SJSA1 (cell line): ENCODE measurements at regions not wholly inside any gene's neighbourhood (a gene's known extent, or its start where the extent isn't known, plus 50 kb on each side); places are given as distances from the start of the nearest gene placed in this dataset.
A peak's percentile ranks its signal among the peaks of the same experiment; 100 is the strongest.

Experiments used
- DNase-seq, 2 experiments: peaks; one replicate each; pipeline ENCODE4 v3.0.0-alpha.2; 2015 to 2020; ENCODE audit warnings: low spot score in 2 of 2, low read depth in 1 of 2
- H3K27ac ChIP-seq: fragments of 250-450 bp; sonication (Bioruptor Pico); 2 replicates; pipeline ENCODE4 v1.5.1; 2020; ENCODE audit warnings: mild to moderate bottlenecking, moderate library complexity
- H3K27me3 ChIP-seq: fragments of 250-450 bp; sonication (Bioruptor Pico); replicated peaks from 2 replicates; pipeline ENCODE4 v1.5.1; 2020; ENCODE audit warnings: mild to moderate bottlenecking, moderate library complexity
- H3K36me3 ChIP-seq: fragments of 250-450 bp; sonication (Bioruptor Pico); 2 replicates; pipeline ENCODE4 v1.5.1; 2020; ENCODE audit warnings: mild to moderate bottlenecking
- H3K4me1 ChIP-seq: fragments of 250-450 bp; sonication (Bioruptor Pico); replicated peaks from 2 replicates; pipeline ENCODE4 v1.6.1; 2021; ENCODE audit warnings: mild to moderate bottlenecking
- H3K4me3 ChIP-seq: fragments of 250-450 bp; sonication (Bioruptor Pico); 2 replicates; pipeline ENCODE4 v1.5.1; 2020; ENCODE audit warnings: mild to moderate bottlenecking
- H3K9me3 ChIP-seq: fragments of 250-450 bp; sonication (Bioruptor Pico); replicated peaks from 2 replicates; pipeline ENCODE4 v1.5.1; 2020; ENCODE audit warnings: mild to moderate bottlenecking

DNA sequence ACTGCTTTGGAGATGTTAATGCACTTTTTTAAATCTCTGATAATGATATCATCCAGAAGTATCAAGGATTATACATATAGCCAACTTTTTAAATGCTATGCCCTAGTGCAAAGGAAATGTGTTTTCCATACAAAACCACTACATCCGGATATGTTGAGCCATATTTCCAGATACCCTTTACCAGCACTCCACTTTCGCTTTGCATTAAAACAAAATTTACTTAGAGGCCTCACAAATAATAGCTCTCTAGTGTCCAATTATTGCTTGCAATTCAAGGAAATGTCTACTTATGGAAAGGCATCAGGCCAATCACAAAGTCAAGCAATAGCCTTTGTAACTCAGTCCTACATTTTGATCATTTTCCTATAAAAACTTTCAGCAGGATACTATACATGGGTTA is 1072.8 kb upstream of the INTU start:
- no peaks in the 10 kb centered on the region for H3K4me1 ChIP-seq
- DNase-seq, result no peak
- H3K9me3 ChIP-seq, result no peaks in the 10 kb centered on the region
- H3K27ac ChIP-seq, result no peak overlapping the region
- H3K36me3 ChIP-seq, result no peaks in the 10 kb centered on the region
- no peak overlapping the region for H3K4me3 ChIP-seq
- no peaks in the 10 kb centered on the region for H3K27me3 ChIP-seq

DNA sequence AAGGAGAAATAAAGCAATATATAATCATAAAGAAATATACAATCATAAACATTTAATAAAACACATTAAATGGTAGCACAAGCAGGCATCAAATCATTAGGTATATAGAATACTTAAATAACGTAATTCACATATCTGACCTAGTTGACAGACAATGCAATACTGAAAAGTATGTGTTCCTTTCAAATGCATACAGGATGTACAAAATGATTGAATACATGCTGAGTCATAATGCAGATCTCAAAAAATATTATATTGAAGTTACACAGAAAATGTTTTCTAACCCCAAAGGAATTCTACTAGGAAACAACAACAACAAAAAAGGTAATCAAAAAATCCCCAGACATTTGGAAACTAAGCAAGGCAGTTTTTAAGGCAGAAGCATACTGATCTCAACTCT is 1072.0 kb upstream of the INTU start:
- Histone ChIP-seq H3K27ac (no peak overlapping the region), H3K4me1 (no peaks in the 10 kb centered on the region), H3K36me3 (no peaks in the 10 kb centered on the region), H3K9me3 (no peaks in the 10 kb centered on the region), H3K27me3 (no peaks in the 10 kb centered on the region), H3K4me3 (no peak overlapping the region)
- DNase-seq, result no peak

DNA sequence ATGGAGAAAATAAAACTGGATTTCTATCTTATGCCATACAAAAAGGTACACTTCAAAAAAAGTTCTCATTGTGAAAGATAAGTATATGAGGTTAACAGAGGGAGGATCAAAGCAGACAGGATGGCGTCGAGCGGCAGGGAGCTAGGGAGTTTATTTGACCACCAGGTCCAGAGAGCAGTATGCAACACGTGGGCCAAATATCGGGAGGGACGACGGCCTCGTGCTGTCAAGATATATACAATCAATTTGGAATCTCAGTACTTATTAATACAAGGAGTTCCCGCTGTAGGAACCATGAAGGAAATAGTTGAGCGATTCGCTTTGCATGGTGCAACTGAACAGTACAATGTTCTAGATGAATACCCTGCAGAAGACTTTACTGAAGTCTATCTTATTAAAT is 1069.4 kb upstream of the INTU start:
- Histone ChIP-seq H3K36me3 (no peaks in the 10 kb centered on the region), H3K9me3 (no peaks in the 10 kb centered on the region)

DNA sequence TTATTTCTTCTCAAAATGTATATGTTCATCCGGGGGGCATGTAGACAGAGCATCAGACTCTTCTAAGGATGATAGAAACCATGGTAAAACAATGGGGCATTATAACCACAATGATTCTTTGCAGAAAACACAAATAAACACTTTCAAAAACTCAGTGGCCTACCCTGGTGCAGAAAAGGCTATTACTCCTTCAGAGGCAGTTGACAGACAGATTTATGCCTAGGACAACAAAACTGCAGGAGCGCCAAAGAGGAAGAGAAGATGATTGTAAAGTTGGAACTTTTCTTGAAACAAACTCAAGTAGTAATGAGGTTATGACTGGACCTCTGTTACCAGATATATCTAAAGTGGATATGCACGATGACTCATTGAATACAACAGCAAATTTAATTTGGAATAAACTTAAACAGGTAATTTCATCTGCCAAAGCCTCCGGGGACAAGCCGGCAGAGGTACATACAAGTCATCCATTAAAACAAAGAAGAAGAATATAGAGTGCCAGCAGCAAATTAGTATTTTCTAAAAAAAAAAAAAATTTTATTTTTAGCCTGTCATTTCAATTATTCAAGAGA is 1068.4 kb upstream of the INTU start:
- DNase-seq, result no peak
- Histone ChIP-seq H3K4me1 (no peaks in the 10 kb centered on the region), H3K36me3 (no peaks in the 10 kb centered on the region), H3K27me3 (no peaks in the 10 kb centered on the region), H3K27ac (no peak overlapping the region), H3K9me3 (no peaks in the 10 kb centered on the region), H3K4me3 (no peak overlapping the region)

More for the DNA sequence above, 1069.4 kb upstream of the INTU start:
- H3K4me1 ChIP-seq, result no peaks in the 10 kb centered on the region
- no peak for DNase-seq
- no peak overlapping the region for H3K4me3 ChIP-seq
- H3K27me3 ChIP-seq, result no peaks in the 10 kb centered on the region
- no peak overlapping the region for H3K27ac ChIP-seq

DNA sequence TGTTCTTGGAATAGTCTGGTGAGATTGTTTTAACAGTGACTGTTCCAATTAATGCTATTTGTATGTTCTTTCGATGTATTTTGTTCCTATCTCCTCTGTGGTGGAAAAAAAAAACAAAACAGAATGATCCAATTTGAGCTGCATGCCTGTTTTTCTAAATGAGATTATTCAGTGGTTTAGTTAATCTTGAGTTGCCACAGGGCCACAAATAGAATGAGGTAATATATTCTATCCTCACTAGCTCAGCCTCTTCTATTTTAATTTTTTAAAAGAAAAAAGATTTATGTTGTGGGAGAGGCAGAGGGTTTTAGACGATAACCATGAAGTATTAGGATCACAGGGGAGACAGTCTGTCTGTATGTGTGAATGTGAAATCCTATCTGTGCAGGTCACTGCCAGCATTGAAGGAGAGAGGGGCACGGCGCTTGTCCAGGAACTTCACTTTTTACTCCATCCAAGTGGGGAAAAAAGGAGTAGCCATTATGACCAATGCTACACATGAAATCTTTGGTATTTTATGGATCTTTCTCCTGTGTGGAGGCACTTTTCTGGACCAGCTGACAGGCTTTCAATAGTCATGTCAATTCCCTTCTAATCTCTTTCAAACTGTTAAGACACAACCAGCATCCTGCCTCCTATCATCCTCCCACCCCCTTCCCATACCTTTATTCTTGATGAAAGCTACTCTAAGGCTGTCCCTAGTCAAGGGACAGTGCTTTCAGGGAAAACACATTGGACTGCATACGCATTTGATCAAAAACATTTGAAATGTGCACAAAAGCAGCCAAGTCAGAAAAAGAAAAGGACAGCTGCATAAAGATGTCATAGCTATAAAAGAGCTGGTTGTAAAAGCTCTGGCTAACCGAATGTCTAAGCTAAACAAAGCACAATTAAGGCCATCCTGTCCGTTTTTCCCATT is 1063.8 kb upstream of the INTU start:
- H3K36me3 ChIP-seq, result no peaks in the 10 kb centered on the region
- H3K4me3 ChIP-seq, result no peak overlapping the region
- H3K9me3 ChIP-seq, result no peaks in the 10 kb centered on the region
- no peaks in the 10 kb centered on the region for H3K27me3 ChIP-seq
- DNase-seq, result no peak
- no peak overlapping the region for H3K27ac ChIP-seq
- H3K4me1 ChIP-seq, result no peaks in the 10 kb centered on the region

DNA sequence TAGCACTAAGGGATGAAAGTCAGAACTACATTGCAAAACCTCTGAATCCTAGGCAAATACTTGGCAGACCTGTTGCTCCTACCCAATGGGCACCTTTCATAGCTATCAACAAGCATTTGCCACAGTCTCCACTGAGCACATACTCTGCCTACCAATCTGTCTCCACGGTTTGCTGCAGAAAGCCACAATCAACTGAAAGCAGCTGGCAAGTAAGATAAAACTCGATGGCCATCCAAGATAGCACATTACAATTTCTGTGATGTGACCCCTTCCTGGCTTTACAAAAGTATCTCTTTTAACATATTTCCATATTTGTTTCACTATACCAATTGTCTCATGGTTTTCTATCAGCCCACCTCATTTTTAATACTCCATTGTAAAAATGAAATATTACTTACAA is 1060.5 kb upstream of the INTU start:
- Histone ChIP-seq H3K36me3 (no peaks in the 10 kb centered on the region), H3K27ac (no peak overlapping the region), H3K9me3 (no peaks in the 10 kb centered on the region)

DNA sequence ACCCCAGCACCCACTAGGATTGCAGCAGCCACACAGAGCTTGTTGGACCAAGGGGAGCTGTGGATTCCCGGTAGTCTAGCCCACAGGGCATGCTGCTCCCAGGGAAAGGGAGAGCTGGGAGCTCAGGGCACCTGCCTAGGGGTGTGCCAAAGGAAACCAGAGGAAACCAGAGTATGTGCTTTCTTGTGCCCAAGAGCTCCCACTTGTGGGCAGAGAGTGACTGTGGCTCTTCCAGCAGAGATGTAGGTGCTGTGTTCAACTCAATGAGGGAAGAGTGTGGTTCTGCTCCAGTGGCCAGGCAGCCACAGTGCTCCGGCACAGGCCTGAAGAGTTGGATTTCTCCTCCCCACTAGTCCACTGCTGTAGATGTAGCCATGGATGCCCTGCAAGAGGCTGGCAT is 1050.0 kb upstream of the INTU start:
- Histone ChIP-seq H3K9me3 (no peaks in the 10 kb centered on the region), H3K36me3 (no peaks in the 10 kb centered on the region), H3K27me3 (no peaks in the 10 kb centered on the region), H3K4me3 (no peak overlapping the region), H3K27ac (no peak overlapping the region), H3K4me1 (no peaks in the 10 kb centered on the region)
- DNase-seq, result peak in 1 of 2 experiments; percentile 33

More for the DNA sequence above, 1060.5 kb upstream of the INTU start:
- no peaks in the 10 kb centered on the region for H3K4me1 ChIP-seq
- H3K4me3 ChIP-seq, result no peak overlapping the region
- no peak for DNase-seq
- no peaks in the 10 kb centered on the region for H3K27me3 ChIP-seq

DNA sequence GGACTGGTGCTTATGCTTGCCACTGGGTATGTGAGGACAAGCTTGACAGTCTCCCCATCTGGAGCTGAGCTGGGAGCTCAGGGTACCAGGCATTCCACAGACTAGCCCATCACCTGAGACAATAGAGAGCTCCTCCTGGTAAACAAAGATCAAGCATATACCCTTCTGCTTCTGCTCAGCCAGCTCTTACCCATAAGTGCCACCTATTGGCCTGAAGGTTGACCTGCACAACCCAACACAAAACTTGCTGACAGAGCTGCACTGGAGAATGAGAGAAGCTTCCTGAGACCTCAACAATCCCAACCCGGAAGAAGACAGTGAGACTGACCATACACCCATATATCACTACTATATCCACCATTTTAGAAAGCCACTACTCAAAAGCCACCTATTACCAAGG is 1049.2 kb upstream of the INTU start:
- H3K27me3 ChIP-seq, result no peaks in the 10 kb centered on the region
- no peak overlapping the region for H3K4me3 ChIP-seq
- no peak for DNase-seq
- H3K27ac ChIP-seq, result no peak overlapping the region
- no peaks in the 10 kb centered on the region for H3K36me3 ChIP-seq
- H3K4me1 ChIP-seq, result no peaks in the 10 kb centered on the region
- no peaks in the 10 kb centered on the region for H3K9me3 ChIP-seq

DNA sequence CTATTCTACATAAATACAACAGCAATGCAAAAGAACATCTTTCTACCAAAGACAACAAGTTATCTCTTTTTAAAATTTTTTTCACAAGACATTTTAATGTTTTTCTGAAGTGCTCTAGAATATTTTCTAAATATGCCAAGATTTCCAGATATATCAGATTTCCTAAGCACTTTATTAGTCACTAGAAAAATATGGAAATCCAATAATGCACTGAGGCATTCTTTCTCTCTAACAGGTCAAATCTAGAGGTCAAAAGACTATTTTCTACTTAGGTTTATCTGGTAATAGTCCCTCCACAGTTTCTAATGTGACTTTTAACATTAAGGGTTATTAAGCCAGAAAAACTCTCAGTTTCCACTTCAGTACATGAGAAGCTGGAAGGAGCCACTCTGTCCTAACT is 1041.2 kb upstream of the INTU start:
- no peak overlapping the region for H3K4me3 ChIP-seq
- H3K27me3 ChIP-seq, result no peaks in the 10 kb centered on the region
- H3K27ac ChIP-seq, result no peak overlapping the region
- no peaks in the 10 kb centered on the region for H3K9me3 ChIP-seq
- no peaks in the 10 kb centered on the region for H3K4me1 ChIP-seq
- no peak for DNase-seq
- H3K36me3 ChIP-seq, result no peaks in the 10 kb centered on the region

DNA sequence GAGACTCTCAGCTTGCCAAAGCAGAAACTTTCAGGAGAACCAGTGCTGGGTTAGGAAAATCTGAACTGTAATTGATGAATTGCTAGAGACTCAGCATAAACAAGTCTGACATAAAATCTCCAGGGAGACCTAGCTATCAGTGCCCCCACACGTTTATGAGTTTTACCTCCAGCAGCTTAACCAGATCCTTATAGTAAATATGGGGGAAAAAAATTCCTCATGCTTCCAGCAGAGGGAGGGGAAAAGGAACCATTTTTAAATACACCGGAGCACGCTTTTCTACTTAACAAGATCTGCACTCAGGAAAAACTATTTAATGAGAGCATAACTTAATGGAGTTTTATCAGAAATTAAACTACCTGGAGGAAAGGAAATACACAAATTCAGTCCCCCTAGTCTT is 1040.7 kb upstream of the INTU start:
- H3K9me3 ChIP-seq, result no peaks in the 10 kb centered on the region

DNA sequence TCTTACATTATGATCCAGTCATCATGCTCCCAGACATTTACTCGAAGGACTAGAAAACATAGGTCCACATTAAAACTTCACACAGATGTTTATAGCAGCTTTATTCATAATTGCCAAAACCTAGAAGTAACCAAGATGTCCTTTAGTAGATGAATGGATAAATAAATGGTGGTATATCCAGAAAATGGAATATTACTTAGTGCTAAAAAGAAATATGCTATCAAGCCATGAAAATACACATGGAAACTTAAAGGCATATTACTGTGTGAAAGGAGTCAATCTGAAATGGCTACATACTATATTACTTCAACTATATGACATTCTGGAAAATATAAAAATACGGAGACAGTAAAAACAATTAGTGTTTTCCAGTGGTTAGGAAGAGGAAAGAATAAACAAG is 1039.1 kb upstream of the INTU start:
- Histone ChIP-seq H3K36me3 (no peaks in the 10 kb centered on the region), H3K9me3 (no peaks in the 10 kb centered on the region), H3K4me3 (no peak overlapping the region), H3K4me1 (no peaks in the 10 kb centered on the region), H3K27me3 (no peaks in the 10 kb centered on the region), H3K27ac (no peak overlapping the region)
- no peak for DNase-seq

More for the DNA sequence above, 1040.7 kb upstream of the INTU start:
- H3K27me3 ChIP-seq, result no peaks in the 10 kb centered on the region
- no peak overlapping the region for H3K4me3 ChIP-seq
- no peaks in the 10 kb centered on the region for H3K36me3 ChIP-seq
- H3K27ac ChIP-seq, result no peak overlapping the region
- no peak for DNase-seq
- no peaks in the 10 kb centered on the region for H3K4me1 ChIP-seq

DNA sequence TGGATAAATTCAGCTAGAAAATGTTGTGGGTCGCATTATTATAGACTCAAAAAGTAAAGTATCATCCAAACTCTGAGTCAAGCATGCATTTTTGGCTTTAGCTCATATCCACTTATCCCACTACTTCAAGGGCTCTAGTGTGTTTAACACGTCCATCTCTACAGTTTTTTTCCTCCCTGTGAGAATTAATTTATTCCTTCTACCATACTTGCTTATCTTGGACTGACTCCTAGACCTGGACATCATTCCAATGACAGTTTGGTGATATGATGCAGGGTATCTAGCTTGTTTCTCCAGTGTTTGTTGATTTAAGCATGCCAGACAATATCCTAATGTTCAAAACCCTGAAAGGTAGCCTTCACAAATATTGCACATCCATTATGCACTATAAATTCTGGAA is 1037.1 kb upstream of the INTU start:
- H3K36me3 ChIP-seq, result no peaks in the 10 kb centered on the region
- no peak overlapping the region for H3K4me3 ChIP-seq
- no peak for DNase-seq
- no peaks in the 10 kb centered on the region for H3K27me3 ChIP-seq
- no peaks in the 10 kb centered on the region for H3K4me1 ChIP-seq
- no peaks in the 10 kb centered on the region for H3K9me3 ChIP-seq
- H3K27ac ChIP-seq, result no peak overlapping the region

DNA sequence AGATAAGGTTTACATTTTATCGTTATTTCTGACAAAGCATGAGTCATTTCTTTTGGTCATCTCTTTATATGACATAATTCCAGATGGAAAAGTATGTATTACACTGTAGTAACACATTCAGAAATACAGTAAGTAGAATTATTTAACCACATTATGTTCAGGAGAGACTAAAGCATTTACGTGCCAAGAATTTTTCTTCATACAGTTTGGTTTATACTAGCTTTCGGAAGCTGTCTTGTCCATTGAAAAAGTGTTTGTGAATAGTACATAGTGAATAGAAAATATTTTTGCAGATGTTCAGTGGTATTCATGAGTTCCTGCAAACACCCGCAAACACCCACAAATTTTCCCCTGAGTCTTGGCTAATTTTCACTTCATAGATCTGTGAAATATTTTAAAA is 1033.0 kb upstream of the INTU start:
- H3K27ac ChIP-seq, result no peak overlapping the region
- no peaks in the 10 kb centered on the region for H3K27me3 ChIP-seq
- no peaks in the 10 kb centered on the region for H3K36me3 ChIP-seq
- no peak overlapping the region for H3K4me3 ChIP-seq
- H3K4me1 ChIP-seq, result no peaks in the 10 kb centered on the region
- no peaks in the 10 kb centered on the region for H3K9me3 ChIP-seq
- DNase-seq, result no peak

DNA sequence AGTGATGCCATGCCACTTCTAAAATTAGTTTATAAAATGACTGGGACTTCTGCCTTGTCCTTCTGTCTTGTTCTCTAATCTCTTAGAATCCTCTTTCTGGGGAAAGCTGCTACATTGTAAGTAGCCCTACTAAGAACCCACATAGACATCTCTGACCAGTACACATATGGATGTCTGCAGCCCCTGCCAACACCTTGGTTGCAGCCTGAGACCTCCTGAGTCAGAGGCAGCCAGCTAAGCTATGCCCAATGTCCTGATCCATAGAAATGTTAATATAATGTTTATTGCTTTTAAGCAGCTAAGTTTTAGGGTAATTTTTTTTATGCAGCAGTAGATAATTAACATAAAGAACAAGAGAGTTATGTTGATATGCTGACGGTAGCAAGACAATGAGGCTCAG is 1029.5 kb upstream of the INTU start:
- Histone ChIP-seq H3K36me3 (no peaks in the 10 kb centered on the region), H3K4me1 (no peaks in the 10 kb centered on the region), H3K9me3 (no peaks in the 10 kb centered on the region), H3K27me3 (no peaks in the 10 kb centered on the region), H3K27ac (no peak overlapping the region), H3K4me3 (no peak overlapping the region)
- no peak for DNase-seq
